T-helper 1 cell treated with Interleukin-12 subunit alpha and Interleukin-12 subunit beta and Interleukin-4 antibody, amounts not matched to agents 30 ng/mL and 1 ng/mL, for 36 hours (primary cell): ENCODE measurements at regions not wholly inside any gene's neighbourhood (a gene's known extent, or its start where the extent isn't known, plus 50 kb on each side); places are given as distances from the start of the nearest gene placed in this dataset.

ENCODE experiments used
- intact Hi-C: fragments of 100-400 bp; cut with micrococcal nuclease; formaldehyde crosslinking; loops from one replicate; pipeline ENCODE4 v1.15.1; 2024

DNA sequence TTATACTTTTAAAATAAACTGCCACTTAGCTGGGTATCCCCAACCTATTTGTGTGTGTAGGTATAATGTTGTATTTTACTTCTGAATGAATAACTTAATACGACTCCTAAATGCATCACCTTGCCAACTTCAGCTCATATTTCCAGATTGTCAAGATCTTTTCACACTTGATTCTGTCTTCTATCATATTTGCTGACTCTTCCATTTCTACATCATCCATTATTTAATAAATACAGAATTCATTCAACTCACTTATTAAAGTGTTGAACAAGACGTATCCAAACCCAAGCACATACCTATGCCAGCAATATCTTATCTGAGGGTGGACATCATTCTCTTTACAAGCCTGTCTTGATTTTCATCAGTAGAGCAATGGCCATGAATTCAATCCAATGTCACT lies 91.2 kb upstream of the FAM47C start:
- intact Hi-C loops, result no loop called here

DNA sequence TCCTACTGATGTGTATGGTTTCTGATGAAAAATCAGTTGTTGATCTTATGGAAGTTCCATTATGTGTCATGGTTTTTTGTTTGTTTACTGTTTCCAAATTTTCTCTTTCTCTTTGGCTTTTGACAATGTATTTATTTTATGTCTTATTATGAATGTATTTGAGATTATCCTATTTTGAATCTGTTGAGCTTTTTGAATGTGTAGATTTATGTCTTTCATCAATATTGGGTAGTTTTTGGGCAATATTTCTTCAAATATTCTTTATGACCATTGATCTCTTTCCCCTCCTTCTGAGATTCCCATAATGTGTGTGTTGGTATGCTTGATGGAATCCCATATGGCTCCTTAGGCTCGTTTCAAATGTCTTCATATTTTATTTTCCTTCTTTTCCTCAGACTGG lies 80.5 kb upstream of the FAM47C start:
- intact Hi-C loops, result loop anchor here (10.0 kb wide), 1 partner anchor 63 kb away; no protein-coding TSS in a partner anchor

DNA sequence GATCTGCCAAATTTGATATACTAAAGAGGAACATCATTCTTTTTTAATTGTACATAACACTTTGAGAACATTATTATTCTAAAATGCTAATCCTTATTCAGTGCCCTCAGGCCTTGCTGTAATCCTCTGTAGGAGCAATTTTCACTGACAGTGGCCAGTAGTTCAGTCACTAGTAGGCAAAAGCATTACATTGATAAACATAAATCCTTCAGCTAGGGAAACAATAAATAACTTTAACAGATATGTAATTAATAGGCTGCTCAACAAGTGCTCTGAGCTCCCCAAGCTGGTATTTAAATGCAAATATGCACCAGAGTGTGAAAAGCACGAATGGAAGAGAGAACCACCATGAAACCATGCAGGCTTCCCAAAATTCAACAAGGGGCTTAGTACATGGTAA lies 77.7 kb upstream of the FAM47C start:
- intact Hi-C loops, result no loop called here

DNA sequence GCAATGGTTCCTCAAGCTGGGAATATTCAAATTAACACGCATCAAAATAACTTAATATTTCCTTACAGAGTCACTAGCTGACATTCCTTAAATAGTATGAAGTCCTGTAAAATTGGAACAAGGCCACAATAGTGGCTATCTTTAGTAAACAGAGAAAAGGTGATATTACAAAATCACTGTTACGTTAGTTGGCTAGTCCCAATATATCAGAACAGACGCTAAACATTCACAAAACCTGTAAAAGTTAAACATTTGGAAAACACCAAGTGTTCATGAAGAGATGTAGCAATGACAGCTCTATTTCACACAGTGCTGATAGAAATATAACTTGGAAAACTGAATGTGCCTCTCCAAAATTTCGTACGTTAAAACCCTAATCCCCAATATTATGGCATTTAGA lies 61.0 kb upstream of the FAM47C start:
- intact Hi-C loops, result no loop called here

DNA sequence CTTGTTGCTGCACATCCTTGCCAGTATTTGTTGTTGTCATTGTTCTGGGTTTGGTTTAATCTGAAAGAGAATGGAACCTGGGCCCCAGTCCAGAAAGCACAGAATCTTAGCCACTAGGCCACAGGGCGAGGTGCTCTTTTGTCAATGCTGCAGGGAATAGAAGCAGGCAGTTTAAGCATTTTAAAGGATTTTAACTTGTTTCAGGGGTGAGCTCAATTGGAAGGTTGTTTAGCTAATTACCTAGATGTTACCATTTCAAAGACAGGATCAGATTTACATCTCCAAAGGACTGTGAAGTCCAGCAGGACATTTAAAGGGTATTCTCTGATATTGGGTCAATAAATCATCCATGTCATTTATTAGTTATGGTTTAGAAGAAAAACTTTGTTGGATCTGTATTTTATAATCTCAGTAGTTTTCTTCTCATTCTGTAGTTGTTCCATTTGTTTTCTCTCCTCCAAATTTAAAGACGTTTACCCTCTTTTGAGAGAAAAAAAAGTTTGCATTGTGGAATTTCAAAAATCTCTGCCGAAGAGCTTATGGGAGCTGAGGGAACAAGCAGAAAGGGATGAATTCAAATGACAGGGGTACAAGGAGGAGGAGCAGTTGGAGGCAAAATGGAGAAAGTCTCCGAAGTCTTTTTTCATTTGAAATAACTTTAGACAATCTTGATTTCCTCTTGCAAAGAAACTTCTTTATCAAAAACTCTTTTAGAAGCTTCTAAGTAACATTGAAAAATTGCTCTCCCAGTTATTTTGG lies 57.5 kb upstream of the FAM47C start:
- intact Hi-C loops, result no loop called here

DNA sequence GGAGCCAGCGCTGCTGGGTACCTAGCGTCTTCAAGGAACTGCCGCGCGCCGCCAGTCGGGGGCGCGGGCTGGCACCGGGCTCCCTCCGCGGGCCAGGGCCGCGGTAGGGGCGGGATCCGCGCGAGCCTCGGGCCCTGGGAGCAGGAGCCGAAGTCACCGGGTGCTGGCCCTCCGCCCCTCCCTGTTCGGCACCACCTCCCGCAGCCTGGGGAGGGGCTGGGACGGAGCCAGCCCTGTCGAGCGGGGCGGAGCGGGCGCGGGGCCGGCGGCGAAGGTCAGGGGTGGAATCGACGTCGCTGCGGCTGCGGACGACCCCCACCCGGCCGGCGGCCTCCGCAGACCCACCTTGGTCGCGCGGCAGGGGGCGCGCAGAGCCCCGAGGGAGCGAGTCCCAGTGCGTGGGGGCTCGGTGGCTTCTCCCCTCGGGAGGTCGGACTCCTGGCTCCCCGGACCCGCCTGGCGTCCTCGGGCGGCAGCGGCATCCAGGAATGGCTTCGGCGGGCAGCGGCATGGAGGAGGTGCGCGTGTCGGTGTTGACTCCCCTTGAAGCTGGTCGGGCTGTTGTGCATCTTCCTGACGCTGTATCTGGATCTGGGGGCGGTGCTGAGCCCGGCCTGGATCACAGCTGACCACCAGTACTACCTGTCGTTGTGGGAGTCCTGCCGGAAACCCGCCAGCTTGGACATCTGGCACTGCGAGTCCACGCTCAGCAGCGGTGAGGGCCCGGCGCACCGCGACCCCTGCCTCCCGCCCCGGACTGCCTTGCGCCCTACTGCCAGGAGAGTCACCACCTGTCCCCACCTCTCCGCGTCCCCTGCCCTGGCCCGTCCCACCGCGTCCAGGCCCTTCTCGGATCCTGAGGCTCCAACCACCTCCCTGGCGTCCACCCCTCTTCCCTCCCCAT lies 50.5 kb upstream of the FAM47C start:
- intact Hi-C loops, result no loop called here
